BJ (cell line): ENCODE measurements at regions not wholly inside any gene's neighbourhood (a gene's known extent, or its start where the extent isn't known, plus 50 kb on each side); places are given as distances from the start of the nearest gene placed in this dataset.

ENCODE experiments used
- CTCF ChIA-PET: fragments of 350-600 bp; formaldehyde crosslinking; extraction: SDS; loops from one replicate; lab custom pipeline; 2021; ENCODE audit warnings: antibody characterized with exemption, inconsistent platforms; lab: Yijun Ruan, JAX
- POLR2A ChIA-PET: fragments of 300-600 bp; sonication (Branson Sonifier 250); formaldehyde crosslinking; extraction: SDS; loops from one replicate; lab custom pipeline; 2021; ENCODE audit warnings: antibody characterized with exemption; lab: Charles Lee
- DNase-seq: peaks from one replicate; pipeline ENCODE4 v3.0.0-alpha.2; 2011; ENCODE audit warnings: low read depth
- H3K27me3 ChIP-seq: 2 replicates; pipeline ENCODE4 v1.6.0; 2011; ENCODE audit warnings: low read length; ENCODE audit not compliant: control insufficient read depth, insufficient read depth
- H3K36me3 ChIP-seq: 2 replicates; pipeline ENCODE4 v1.5.1; 2011; ENCODE audit warnings: low read length; ENCODE audit not compliant: control insufficient read depth, insufficient read depth
- H3K4me3 ChIP-seq: 2 replicates; pipeline ENCODE4 v1.5.1; 2011; ENCODE audit warnings: low read depth, mild to moderate bottlenecking, control low read depth, low read length
- CTCF ChIP-seq: IDR thresholded peaks from 2 replicates; pipeline ENCODE4 v1.5.1; 2011; ENCODE audit warnings: low read depth, mild to moderate bottlenecking, control low read depth, inconsistent platforms, low read length, moderate library complexity; ENCODE audit not compliant: insufficient read depth

GRCh38 chr4:27916452-27917184 is 1056.0 kb downstream of the STIM2 start:
- no peaks in the 10 kb centered on the region for H3K27me3 ChIP-seq
- no peaks in the 10 kb centered on the region for H3K36me3 ChIP-seq
- H3K4me3 ChIP-seq: no peak overlapping the region
- POLR2A ChIA-PET: no interaction called here
- no peak for TF ChIP-seq CTCF
- CTCF ChIA-PET: no interaction called here
- no peak for DNase-seq

- H3K36me3 ChIP-seq: no peaks in the 10 kb centered on the region
- POLR2A ChIA-PET: no interaction called here
- CTCF ChIA-PET: no interaction called here
- TF ChIP-seq CTCF: no peak
- no peak for DNase-seq
- no peak overlapping the region for H3K4me3 ChIP-seq
- no peaks in the 10 kb centered on the region for H3K27me3 ChIP-seq
Observed at GRCh38 chr4:27917381-27917780, 1056.7 kb downstream of the STIM2 start.

GRCh38 chr4:27921231-27921630 is 1060.6 kb downstream of the STIM2 start:
- Histone ChIP-seq H3K27me3 (no peaks in the 10 kb centered on the region), H3K4me3 (no peak overlapping the region), H3K36me3 (no peaks in the 10 kb centered on the region)
- ChIA-PET POLR2A (no interaction called here), CTCF (no interaction called here)
- no peak for DNase-seq
- no peak for TF ChIP-seq CTCF

GRCh38 chr4:27928761-27929540 is 1068.3 kb downstream of the STIM2 start:
- TF ChIP-seq CTCF: no peak
- Histone ChIP-seq H3K36me3 (no peaks in the 10 kb centered on the region), H3K4me3 (no peak overlapping the region), H3K27me3 (no peaks in the 10 kb centered on the region)
- CTCF ChIA-PET: no interaction called here
- no peak for DNase-seq
- POLR2A ChIA-PET: no interaction called here

- no peak for TF ChIP-seq CTCF
- DNase-seq: no peak
- no peaks in the 10 kb centered on the region for H3K27me3 ChIP-seq
- H3K4me3 ChIP-seq: no peak overlapping the region
- ChIA-PET POLR2A (no interaction called here), CTCF (no interaction called here)
- no peaks in the 10 kb centered on the region for H3K36me3 ChIP-seq
Observed at GRCh38 chr4:27930291-27930690, 1069.7 kb downstream of the STIM2 start.
